ENCODE measurements at regions not wholly inside any gene's neighbourhood (a gene's known extent, or its start where the extent isn't known, plus 50 kb on each side); places are given as distances from the start of the nearest gene placed in this dataset.

GRCh38 chr3:171532294-171532693, 72.1 kb upstream of the TNIK start:
- Histone ChIP-seq H3K36me3 (no peaks in the 10 kb centered on the region), H3K27me3 (no peaks in the 10 kb centered on the region), H3K9me3 (no peaks in the 10 kb centered on the region), H3K4me1 (no peaks in the 10 kb centered on the region), H3K4me3 (no peak overlapping the region), H3K27ac (no peak overlapping the region)
- no peak for DNase-seq
- in situ Hi-C loops (cut with MboI; ENCODE audit: low pct_ligation_motif_present in 1 of 4, low pct_unique_long_range_greater_than_20kb in 1 of 4, low sequenced_read_pairs in 3 of 4) (no loop called here), intact Hi-C loops (cut with DNase I; ENCODE audit: low total_unique reads) (no loop called here)
- 73% methylated on average over 1 of the region's 1 CpG; no CpG with 5 or more reads in 1 of the 2 donors for WGBS, 2 donors (ENCODE audit: low coverage in 1 of 2)
- TF ChIP-seq EP300 (IDR thresholded peaks at IDR 0.05; ENCODE audit: low read depth) = no peak
- no peak for TF ChIP-seq POLR2A (IDR thresholded peaks at IDR 0.05)
- TF ChIP-seq POLR2AphosphoS5 (IDR thresholded peaks at IDR 0.05) = no peak

- Histone ChIP-seq H3K9me3 (no peaks in the 10 kb centered on the region), H3K27ac (no peak overlapping the region), H3K36me3 (no peaks in the 10 kb centered on the region), H3K4me1 (no peaks in the 10 kb centered on the region), H3K27me3 (no peaks in the 10 kb centered on the region), H3K4me3 (no peak overlapping the region)
- no peak for TF ChIP-seq CTCF (IDR thresholded peaks at IDR 0.05)
- no peak for TF ChIP-seq POLR2AphosphoS5 (IDR thresholded peaks at IDR 0.05)
- no peak for TF ChIP-seq POLR2A (IDR thresholded peaks at IDR 0.05)
- TF ChIP-seq EP300 (IDR thresholded peaks at IDR 0.05; ENCODE audit: low read depth) = no peak
- in situ Hi-C loops (cut with MboI; ENCODE audit: low pct_ligation_motif_present in 1 of 4, low pct_unique_long_range_greater_than_20kb in 1 of 4, low sequenced_read_pairs in 3 of 4) = no loop called here
- DNase-seq = no peak
- intact Hi-C loops (cut with DNase I; ENCODE audit: low total_unique reads) = no loop called here
- 77% methylated on average over 2 of the region's 2 CpGs; no CpG with 5 or more reads in 1 of the 2 donors for WGBS, 2 donors (ENCODE audit: low coverage in 1 of 2)
Measured at GRCh38 chr3:171531716-171532115, 71.5 kb upstream of the TNIK start.

- in situ Hi-C loops (cut with MboI; ENCODE audit: low pct_ligation_motif_present in 1 of 4, low pct_unique_long_range_greater_than_20kb in 1 of 4, low sequenced_read_pairs in 3 of 4) = no loop called here
- H3K4me3 ChIP-seq = no peak overlapping the region
- H3K4me1 ChIP-seq = no peaks in the 10 kb centered on the region
- no peaks in the 10 kb centered on the region for H3K36me3 ChIP-seq
- intact Hi-C loops (cut with DNase I; ENCODE audit: low total_unique reads) = no loop called here
- no peaks in the 10 kb centered on the region for H3K9me3 ChIP-seq
- H3K27ac ChIP-seq = no peak overlapping the region
- 88 to 100% methylated on average over 2 of the region's 2 CpGs for WGBS, 2 donors (ENCODE audit: low coverage in 1 of 2)
- no peak for DNase-seq
- TF ChIP-seq EP300 (IDR thresholded peaks at IDR 0.05; ENCODE audit: low read depth) = no peak
- TF ChIP-seq POLR2AphosphoS5 (IDR thresholded peaks at IDR 0.05) = no peak
- no peak for TF ChIP-seq CTCF (IDR thresholded peaks at IDR 0.05)
- TF ChIP-seq POLR2A (IDR thresholded peaks at IDR 0.05) = no peak
- no peaks in the 10 kb centered on the region for H3K27me3 ChIP-seq
Measured at GRCh38 chr3:171528102-171528501, 67.9 kb upstream of the TNIK start.

GRCh38 chr3:171526869-171527268, 66.7 kb upstream of the TNIK start:
- no peak overlapping the region for H3K27ac ChIP-seq
- intact Hi-C loops (cut with DNase I; ENCODE audit: low total_unique reads) = no loop called here
- DNase-seq = no peak
- TF ChIP-seq EP300 (IDR thresholded peaks at IDR 0.05; ENCODE audit: low read depth) (no peak), POLR2AphosphoS5 (IDR thresholded peaks at IDR 0.05) (no peak), POLR2A (IDR thresholded peaks at IDR 0.05) (no peak), CTCF (IDR thresholded peaks at IDR 0.05) (no peak)
- no peaks in the 10 kb centered on the region for H3K4me1 ChIP-seq
- H3K36me3 ChIP-seq = no peaks in the 10 kb centered on the region
- in situ Hi-C loops (cut with MboI; ENCODE audit: low pct_ligation_motif_present in 1 of 4, low pct_unique_long_range_greater_than_20kb in 1 of 4, low sequenced_read_pairs in 3 of 4) = no loop called here
- H3K9me3 ChIP-seq = no peaks in the 10 kb centered on the region
- H3K27me3 ChIP-seq = no peaks in the 10 kb centered on the region
- WGBS, 2 donors (ENCODE audit: low coverage in 1 of 2) = 80% methylated on average over 1 of the region's 1 CpG
- no peak overlapping the region for H3K4me3 ChIP-seq

DNA sequence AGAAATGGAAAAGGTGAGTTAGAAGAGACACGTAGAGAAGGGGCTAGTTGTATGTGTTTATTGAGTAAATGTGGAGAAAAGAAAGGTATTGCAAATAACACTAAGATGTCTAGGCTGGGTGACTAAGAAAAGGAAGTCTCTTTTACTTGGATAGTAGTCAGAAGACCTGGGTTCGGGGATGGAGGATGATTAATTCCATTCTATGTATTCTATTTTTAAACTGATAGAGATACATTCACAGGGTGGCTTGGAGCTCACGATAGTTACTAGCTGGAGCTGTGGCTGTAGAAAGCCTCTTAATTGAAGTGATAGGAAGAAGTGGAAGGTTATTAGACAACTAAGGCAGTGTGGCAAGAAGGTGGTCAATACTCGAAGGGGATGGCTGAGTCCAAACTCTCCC, 65.9 kb upstream of the TNIK start:
- H3K27ac ChIP-seq = no peak overlapping the region
- WGBS, 2 donors (ENCODE audit: low coverage in 1 of 2) = 83 to 94% methylated on average over 4 of the region's 4 CpGs
- intact Hi-C loops (cut with DNase I; ENCODE audit: low total_unique reads) (no loop called here), in situ Hi-C loops (cut with MboI; ENCODE audit: low pct_ligation_motif_present in 1 of 4, low pct_unique_long_range_greater_than_20kb in 1 of 4, low sequenced_read_pairs in 3 of 4) (no loop called here)
- TF ChIP-seq EP300 (IDR thresholded peaks at IDR 0.05; ENCODE audit: low read depth) (no peak), POLR2AphosphoS5 (IDR thresholded peaks at IDR 0.05) (no peak), POLR2A (IDR thresholded peaks at IDR 0.05) (no peak), CTCF (IDR thresholded peaks at IDR 0.05) (no peak)
- no peak overlapping the region for H3K4me3 ChIP-seq
- DNase-seq = no peak
- H3K4me1 ChIP-seq = no peaks in the 10 kb centered on the region
- no peaks in the 10 kb centered on the region for H3K9me3 ChIP-seq
- H3K27me3 ChIP-seq = no peaks in the 10 kb centered on the region
- no peaks in the 10 kb centered on the region for H3K36me3 ChIP-seq

All from transverse colon (tissue), 4 donors.